ENCODE measurements at regions not wholly inside any gene's neighbourhood (a gene's known extent, or its start where the extent isn't known, plus 50 kb on each side); places are given as distances from the start of the nearest gene placed in this dataset.

DNA sequence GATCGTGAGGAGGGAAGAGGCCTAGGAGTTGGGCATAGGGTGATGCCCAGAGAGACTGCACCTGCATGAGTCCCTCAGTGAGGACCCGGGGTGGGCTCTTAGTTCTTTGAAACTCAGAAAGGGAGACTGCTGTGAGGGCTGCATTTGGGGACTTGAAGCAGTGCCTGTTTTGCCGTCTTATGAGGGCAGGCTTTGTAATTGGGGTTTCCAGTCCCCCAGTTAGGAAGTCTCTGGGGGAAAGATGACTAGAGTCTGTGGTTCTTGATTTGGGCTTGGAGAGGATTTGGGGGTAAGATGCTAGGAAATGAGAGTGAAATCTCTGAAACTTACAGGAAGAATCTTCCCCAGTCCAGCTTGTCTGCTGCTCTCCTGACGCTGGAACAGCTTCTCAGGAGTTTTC, 99.6 kb downstream of the ARF6 start:
- no peak overlapping the region for H3K27ac ChIP-seq
- TF ChIP-seq, protein P1, sequence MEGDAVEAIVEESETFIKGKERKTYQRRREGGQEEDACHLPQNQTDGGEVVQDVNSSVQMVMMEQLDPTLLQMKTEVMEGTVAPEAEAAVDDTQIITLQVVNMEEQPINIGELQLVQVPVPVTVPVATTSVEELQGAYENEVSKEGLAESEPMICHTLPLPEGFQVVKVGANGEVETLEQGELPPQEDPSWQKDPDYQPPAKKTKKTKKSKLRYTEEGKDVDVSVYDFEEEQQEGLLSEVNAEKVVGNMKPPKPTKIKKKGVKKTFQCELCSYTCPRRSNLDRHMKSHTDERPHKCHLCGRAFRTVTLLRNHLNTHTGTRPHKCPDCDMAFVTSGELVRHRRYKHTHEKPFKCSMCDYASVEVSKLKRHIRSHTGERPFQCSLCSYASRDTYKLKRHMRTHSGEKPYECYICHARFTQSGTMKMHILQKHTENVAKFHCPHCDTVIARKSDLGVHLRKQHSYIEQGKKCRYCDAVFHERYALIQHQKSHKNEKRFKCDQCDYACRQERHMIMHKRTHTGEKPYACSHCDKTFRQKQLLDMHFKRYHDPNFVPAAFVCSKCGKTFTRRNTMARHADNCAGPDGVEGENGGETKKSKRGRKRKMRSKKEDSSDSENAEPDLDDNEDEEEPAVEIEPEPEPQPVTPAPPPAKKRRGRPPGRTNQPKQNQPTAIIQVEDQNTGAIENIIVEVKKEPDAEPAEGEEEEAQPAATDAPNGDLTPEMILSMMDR (IDR thresholded peaks at IDR 0.05) = no peak
- no peak for TF ChIP-seq ZFX (IDR thresholded peaks at IDR 0.05; ENCODE audit: borderline replicate concordance)

DNA sequence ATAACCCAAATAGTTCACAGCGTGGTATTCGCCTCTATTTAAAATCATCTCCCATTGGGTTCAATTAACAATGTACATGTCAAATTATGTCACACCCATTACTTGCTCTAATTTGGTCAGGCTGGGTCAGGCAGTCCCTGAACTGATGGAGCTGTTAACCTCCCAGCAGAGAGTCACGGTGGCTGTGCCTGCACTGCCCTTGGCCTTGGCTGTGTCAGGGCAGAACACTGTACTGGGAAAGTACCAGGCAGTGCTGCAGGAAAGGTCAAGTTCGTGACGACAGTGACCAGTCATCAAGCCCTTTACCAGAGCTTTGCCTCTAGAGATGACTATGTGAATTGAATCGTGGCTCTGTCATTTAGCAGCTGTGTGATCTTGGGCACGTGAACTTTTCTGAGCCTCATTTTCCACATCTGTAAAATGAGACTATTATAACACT, 100.0 kb downstream of the ARF6 start:
- no peak for TF ChIP-seq ZFX (IDR thresholded peaks at IDR 0.05; ENCODE audit: borderline replicate concordance)
- H3K27ac ChIP-seq = no peak overlapping the region

DNA sequence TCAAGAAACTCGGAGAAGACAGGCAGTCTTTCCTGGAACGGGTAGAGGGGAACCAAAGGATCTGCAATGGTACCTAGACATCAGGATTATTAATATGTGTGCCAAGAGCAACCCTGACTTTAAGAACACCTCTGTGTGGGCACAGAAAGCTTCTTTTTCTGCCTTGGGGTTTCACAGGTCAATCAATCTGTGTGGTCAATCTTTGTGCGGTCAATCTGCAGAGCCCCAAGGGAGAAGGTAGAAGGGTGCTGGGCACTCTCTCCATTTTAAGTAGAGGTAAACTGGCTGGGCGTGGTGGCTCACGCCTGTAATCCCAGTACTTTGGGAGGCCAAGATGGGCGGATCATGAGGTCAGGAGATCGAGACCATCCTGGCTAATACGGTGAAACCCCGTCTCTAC, 100.7 kb downstream of the ARF6 start:
- TF ChIP-seq, protein P1 (IDR thresholded peaks at IDR 0.05) = no peak
- TF ChIP-seq ZFX (IDR thresholded peaks at IDR 0.05; ENCODE audit: borderline replicate concordance) = no peak
- H3K27ac ChIP-seq = no peak overlapping the region

DNA sequence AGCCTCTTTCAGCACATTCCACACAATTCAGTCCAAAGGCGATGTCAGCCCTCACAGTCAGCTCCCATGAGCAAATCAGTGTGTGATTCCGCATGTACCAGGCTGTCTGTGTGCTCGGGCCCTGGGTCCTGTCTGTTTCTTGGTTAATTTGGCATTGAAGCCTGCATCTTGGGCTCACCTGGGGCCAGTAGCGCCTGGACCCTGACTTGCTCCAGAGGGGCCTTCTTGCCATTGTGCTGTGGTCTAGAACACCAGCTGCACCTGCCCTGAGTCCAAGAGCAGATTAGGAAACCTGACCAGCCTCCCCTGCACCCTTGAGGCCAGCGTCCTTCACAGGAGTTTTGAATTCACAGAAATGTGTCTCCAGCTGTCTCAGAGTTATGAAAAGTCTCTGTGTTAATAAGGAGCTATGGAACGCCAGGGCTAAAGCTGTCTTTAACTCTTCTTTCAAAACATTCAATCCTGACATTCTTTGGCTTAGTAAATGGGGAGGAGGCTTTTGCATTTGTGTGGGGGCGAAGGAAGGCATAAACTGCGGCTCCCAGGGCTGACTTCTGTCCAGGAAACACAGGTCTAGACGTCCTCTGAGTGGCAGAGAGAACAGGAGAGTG, 102.2 kb downstream of the ARF6 start:
- TF ChIP-seq, protein P1 (IDR thresholded peaks at IDR 0.05) = no peak
- TF ChIP-seq ZFX (IDR thresholded peaks at IDR 0.05; ENCODE audit: borderline replicate concordance) = no peak
- no peak overlapping the region for H3K27ac ChIP-seq

DNA sequence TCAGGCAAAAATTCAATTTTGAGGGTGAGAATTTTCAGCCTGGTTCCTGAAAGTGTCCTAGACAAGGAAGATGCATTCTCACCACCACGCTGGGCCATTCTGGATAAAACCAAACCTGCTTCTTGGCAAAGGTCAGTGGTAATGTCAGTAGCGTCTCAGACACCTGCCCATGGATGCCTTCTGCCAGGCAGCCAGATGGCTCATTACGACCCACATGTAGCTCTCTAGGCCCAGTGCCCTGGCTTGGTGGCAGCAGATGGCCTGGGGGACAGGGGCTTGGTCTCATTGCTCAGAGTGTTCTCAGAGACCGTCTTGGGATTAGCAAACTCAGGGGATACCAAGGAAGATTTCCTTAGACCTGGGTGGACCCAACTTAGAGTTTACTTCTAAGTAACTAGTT, 105.1 kb downstream of the ARF6 start:
- no peak overlapping the region for H3K27ac ChIP-seq
- TF ChIP-seq, protein P1 (IDR thresholded peaks at IDR 0.05) = no peak
- no peak for TF ChIP-seq ZFX (IDR thresholded peaks at IDR 0.05; ENCODE audit: borderline replicate concordance)

DNA sequence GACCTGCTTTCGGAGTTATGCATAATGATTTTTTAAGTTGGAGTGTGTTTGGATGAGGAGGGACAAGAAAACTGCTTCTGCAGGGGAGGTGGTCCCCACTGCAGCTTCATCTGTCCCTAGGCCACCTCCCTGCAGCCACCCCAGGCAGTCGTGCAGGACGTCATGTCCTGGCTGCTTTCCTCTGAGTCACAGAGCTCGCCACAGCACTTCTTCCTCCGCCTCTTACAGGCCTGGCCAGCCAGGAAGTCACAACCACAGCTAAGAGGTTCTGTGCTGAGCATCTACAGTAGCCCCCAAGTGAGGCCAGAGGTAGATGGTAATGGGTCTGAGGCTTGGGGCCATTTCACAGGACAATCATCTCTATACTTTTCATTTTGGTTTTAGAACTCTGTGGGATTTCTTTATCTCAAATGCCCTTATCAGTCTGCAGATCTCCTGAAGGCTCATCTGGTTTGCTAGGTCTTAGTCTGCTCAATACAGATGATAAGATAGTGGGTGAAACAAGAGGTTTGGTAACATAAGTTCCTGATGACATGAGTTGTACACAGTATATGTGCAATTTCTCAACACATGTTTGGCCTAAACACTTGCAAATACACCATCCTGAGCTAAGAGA, 106.4 kb downstream of the ARF6 start:
- TF ChIP-seq, protein P1 (IDR thresholded peaks at IDR 0.05) = no peak
- TF ChIP-seq ZFX (IDR thresholded peaks at IDR 0.05; ENCODE audit: borderline replicate concordance) = no peak
- peak overlapping the region; percentile 97 for H3K27ac ChIP-seq

DNA sequence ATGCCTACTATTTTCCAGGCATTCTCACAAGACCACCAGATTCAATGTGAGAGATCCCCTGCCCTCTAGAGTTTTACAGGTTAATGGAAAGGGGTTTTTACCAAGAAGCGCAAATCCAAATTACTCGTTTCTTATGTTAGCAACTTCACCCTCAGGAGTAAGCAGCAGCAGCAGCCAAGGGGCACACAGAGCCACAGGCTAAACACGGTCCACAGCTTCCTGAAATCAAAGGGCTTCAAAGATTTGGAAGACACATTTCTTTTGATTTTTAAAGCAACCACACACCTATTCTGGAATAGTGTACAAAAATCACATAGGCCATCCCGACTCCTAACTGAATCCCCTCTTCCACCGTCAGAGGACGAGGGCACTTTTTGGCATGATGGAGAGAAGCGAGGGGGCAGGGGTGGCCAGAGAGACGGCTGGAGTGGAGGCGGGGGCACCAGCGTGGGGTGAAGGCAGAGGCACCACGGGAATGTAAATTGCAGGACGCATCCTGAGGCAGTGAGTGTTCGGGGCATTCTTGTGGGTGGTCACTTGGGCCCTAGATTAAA, 107.0 kb downstream of the ARF6 start:
- TF ChIP-seq, protein P1 (IDR thresholded peaks at IDR 0.05) = no peak
- TF ChIP-seq ZFX (IDR thresholded peaks at IDR 0.05; ENCODE audit: borderline replicate concordance) = no peak
- H3K27ac ChIP-seq = peak overlapping the region; percentile 97

Data from 22Rv1 (cell line).